Fibroblast of mammary gland (primary cell): ENCODE measurements at regions not wholly inside any gene's neighbourhood (a gene's known extent, or its start where the extent isn't known, plus 50 kb on each side); places are given as distances from the start of the nearest gene placed in this dataset.

Source experiments
- DNase-seq: peaks from one replicate; pipeline ENCODE4 v3.0.0-alpha.2; 2010; ENCODE audit warnings: low read depth
- H3K4me3 ChIP-seq: 2 replicates; pipeline ENCODE4 v1.5.1; 2011; ENCODE audit warnings: low read depth, mild to moderate bottlenecking, low read length, moderate library complexity; ENCODE audit not compliant: control insufficient read depth
- CTCF ChIP-seq: conservative IDR thresholded peaks from 2 replicates; pipeline ENCODE4 v1.5.1; 2011; ENCODE audit warnings: low read depth, low read length, inconsistent platforms; ENCODE audit not compliant: control insufficient read depth, insufficient read depth

GRCh38 chr1:67953301-67953700, 97.1 kb downstream of the DIRAS3 start:
- DNase-seq = peak; percentile 33
- no peak overlapping the region for H3K4me3 ChIP-seq
- no peak for TF ChIP-seq CTCF

- no peak overlapping the region for H3K4me3 ChIP-seq
- DNase-seq = peak; percentile 91
- TF ChIP-seq CTCF = no peak
These were observed 98.4 kb downstream of the DIRAS3 start for GRCh38 chr1:67952071-67952470.

GRCh38 chr1:67951014-67951413, 99.4 kb downstream of the DIRAS3 start:
- no peak for DNase-seq
- no peak overlapping the region for H3K4me3 ChIP-seq
- TF ChIP-seq CTCF = no peak

- peak; percentile 92 for DNase-seq
- no peak overlapping the region for H3K4me3 ChIP-seq
- TF ChIP-seq CTCF = no peak
These were observed 102.0 kb downstream of the DIRAS3 start for GRCh38 chr1:67948151-67949080.

- H3K4me3 ChIP-seq = no peak overlapping the region
- no peak for DNase-seq
- TF ChIP-seq CTCF = no peak
These were observed 103.3 kb downstream of the DIRAS3 start for GRCh38 chr1:67947114-67947513.

- H3K4me3 ChIP-seq = no peak overlapping the region
- TF ChIP-seq CTCF = no peak
- no peak for DNase-seq
These were observed 104.6 kb downstream of the DIRAS3 start for GRCh38 chr1:67945733-67946374.
